Sigmoid colon (tissue), 6 donors: ENCODE measurements at regions not wholly inside any gene's neighbourhood (a gene's known extent, or its start where the extent isn't known, plus 50 kb on each side); places are given as distances from the start of the nearest gene placed in this dataset.

Experiments used
- DNase-seq: peaks from one replicate; pipeline ENCODE4 v3.0.0-alpha.2; 2019
- H3K27ac ChIP-seq, 4 donors: fragments of 200-600 bp; sonication (generic); one replicate each; pipeline ENCODE4 v1.5.1; 2016 to 2019; ENCODE audit warnings: mild to moderate bottlenecking in 1 of 4
- H3K27me3 ChIP-seq, 3 donors: fragments of 200-600 bp; sonication (generic); one replicate each; pipeline ENCODE4 v1.5.1; 2019; ENCODE audit warnings: mild to moderate bottlenecking in 1 of 3
- H3K36me3 ChIP-seq, 4 donors: fragments of 200-600 bp; sonication (generic); one replicate each; pipeline ENCODE4 v1.5.1; 2016 to 2019
- H3K4me1 ChIP-seq, 4 donors: fragments of 200-600 bp; sonication (generic); one replicate each; pipeline ENCODE4 v1.5.1; 2017 to 2019
- H3K4me3 ChIP-seq, 4 donors: fragments of 200-600 bp; sonication (generic); one replicate each; pipeline ENCODE4 v1.5.1; 2017 to 2019; ENCODE audit warnings: mild to moderate bottlenecking in 2 of 4, moderate library complexity in 1 of 4
- H3K9me3 ChIP-seq, 4 donors: fragments of 200-600 bp in 3 of 4; sonication (generic) in 3 of 4; one replicate each; pipeline versions ENCODE4 v1.5.1 to v1.6.1; 2013 to 2019
- CTCF ChIP-seq, 4 experiments: fragments of 450-650 bp in 3 of 4; fragments of 200-600 bp in 1 of 4; IDR thresholded peaks; one replicate each; pipeline ENCODE4 v1.5.1; 2016 to 2019; ENCODE audit warnings: antibody characterized with exemption in 4 of 4, mild to moderate bottlenecking in 3 of 4, moderate library complexity in 2 of 4
- EP300 ChIP-seq, 4 donors: sonication (generic); formaldehyde crosslinking; IDR thresholded peaks; one replicate each; pipeline ENCODE4 v1.6.1; 2017; ENCODE audit warnings: antibody characterized with exemption in 4 of 4
- POLR2A ChIP-seq, 2 donors: fragments of 450-650 bp; IDR thresholded peaks; one replicate each; pipeline ENCODE4 v1.6.1; 2016; ENCODE audit warnings: antibody characterized with exemption in 2 of 2, mild to moderate bottlenecking in 2 of 2, moderate library complexity in 2 of 2
- POLR2AphosphoS5 ChIP-seq, 4 donors: sonication (generic); formaldehyde crosslinking; IDR thresholded peaks; one replicate each; pipeline ENCODE4 v1.6.1; 2017; ENCODE audit warnings: antibody characterized with exemption in 4 of 4
- WGBS, 2 donors: extraction: QIAGEN DNeasy Blood & Tissue Kit; methylation state at CpG; one replicate each; pipeline ENCODE4 v1.1.7; 2013; 5-methylcytosine and 5-hydroxymethylcytosine counted together
- intact Hi-C: fragments of 100-400 bp; cut with DNase I; formaldehyde crosslinking; loops from one replicate; pipeline ENCODE4 v1.15.1; 2023
- donor health status: healthy with polysubstance abuse.
- donor health status: healthy.

DNA sequence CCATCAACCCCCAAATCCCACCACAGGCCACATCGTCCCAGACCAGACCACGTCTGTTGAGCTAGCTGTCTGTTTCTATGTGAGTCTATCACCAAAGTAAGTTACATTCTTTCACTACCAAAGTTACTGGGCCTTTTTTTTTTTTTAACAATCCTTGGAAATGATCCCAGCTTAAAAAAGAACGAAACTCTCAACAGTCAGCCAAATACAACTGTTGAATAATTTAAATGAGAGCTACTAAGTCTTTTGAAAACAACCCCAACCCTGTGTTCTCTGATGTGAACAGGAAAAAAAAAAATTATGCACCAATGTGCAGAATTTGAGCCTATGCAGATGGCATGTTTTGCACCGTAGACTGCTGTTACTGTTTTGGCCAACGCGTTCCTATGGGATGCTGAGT, 134.0 kb upstream of the ETS2 start:
- Histone ChIP-seq H3K27me3 (peaks cover 0 to 9% (median 6%) of the 10 kb centered on the region in 3 donors), H3K27ac (no peak overlapping the region), H3K9me3 (no peaks in the 10 kb centered on the region), H3K36me3 (no peaks in the 10 kb centered on the region), H3K4me3 (no peak overlapping the region), H3K4me1 (peaks cover 0 to 7% (median 2%) of the 10 kb centered on the region in 4 donors)
- no peak for DNase-seq
- intact Hi-C loops = no loop called here
- 74 to 76% methylated on average over 6 of the region's 6 CpGs for WGBS, 2 donors
- no peak for TF ChIP-seq CTCF (IDR thresholded peaks at IDR 0.05)
- no peak for TF ChIP-seq EP300 (IDR thresholded peaks at IDR 0.05)
- TF ChIP-seq POLR2AphosphoS5 (IDR thresholded peaks at IDR 0.05) = no peak
- no peak for TF ChIP-seq POLR2A (IDR thresholded peaks at IDR 0.05)

- no peak overlapping the region for H3K27ac ChIP-seq
- intact Hi-C loops = no loop called here
- 91 to 95% methylated on average over 22 of the region's 22 CpGs for WGBS, 2 donors
Observed at GRCh38 chr21:38675182-38675824, 130.4 kb upstream of the ETS2 start.

GRCh38 chr21:38678827-38679226, 126.9 kb upstream of the ETS2 start:
- TF ChIP-seq POLR2AphosphoS5 (IDR thresholded peaks at IDR 0.05) (no peak), POLR2A (IDR thresholded peaks at IDR 0.05) (no peak)
- intact Hi-C loops = no loop called here
- Histone ChIP-seq H3K36me3 (no peaks in the 10 kb centered on the region), H3K27ac (no peak overlapping the region), H3K9me3 (no peaks in the 10 kb centered on the region), H3K27me3 (peaks cover 0 to 22% (median 12%) of the 10 kb centered on the region in 3 donors), H3K4me3 (no peak overlapping the region), H3K4me1 (no peaks in the 10 kb centered on the region)
- DNase-seq = no peak

More at GRCh38 chr21:38675182-38675824, 130.4 kb upstream of the ETS2 start:
- Histone ChIP-seq H3K4me3 (no peak overlapping the region), H3K27me3 (peaks cover 0 to 22% (median 12%) of the 10 kb centered on the region in 3 donors), H3K4me1 (peaks cover 0 to 7% (median 2%) of the 10 kb centered on the region in 4 donors), H3K36me3 (no peaks in the 10 kb centered on the region), H3K9me3 (no peaks in the 10 kb centered on the region)
- no peak for DNase-seq
- no peak for TF ChIP-seq CTCF (IDR thresholded peaks at IDR 0.05)
- TF ChIP-seq POLR2AphosphoS5 (IDR thresholded peaks at IDR 0.05) = no peak
- no peak for TF ChIP-seq EP300 (IDR thresholded peaks at IDR 0.05)
- TF ChIP-seq POLR2A (IDR thresholded peaks at IDR 0.05) = no peak

DNA sequence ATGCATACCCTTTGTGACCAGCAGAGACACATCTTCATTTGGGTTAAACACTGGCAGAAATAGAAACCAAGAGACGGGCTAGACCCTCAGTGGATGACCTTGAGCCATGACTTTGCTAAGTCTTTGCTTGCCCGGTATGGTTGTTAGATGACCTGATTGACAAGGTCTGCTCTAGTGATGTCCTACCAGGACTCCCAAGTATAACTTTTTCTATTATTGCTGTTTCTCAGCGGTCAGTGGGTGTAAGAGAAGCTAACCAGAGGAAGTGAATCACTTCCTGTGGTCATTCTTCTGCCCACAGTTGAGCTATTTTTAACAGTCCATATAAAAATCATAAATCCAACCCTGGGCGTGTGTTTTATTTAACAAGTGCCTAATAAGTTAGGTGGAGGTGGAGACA, 126.2 kb upstream of the ETS2 start:
- Histone ChIP-seq H3K4me1 (no peaks in the 10 kb centered on the region), H3K27ac (no peak overlapping the region), H3K36me3 (no peaks in the 10 kb centered on the region), H3K4me3 (no peak overlapping the region), H3K27me3 (peaks cover 0 to 22% (median 12%) of the 10 kb centered on the region in 3 donors), H3K9me3 (no peaks in the 10 kb centered on the region)
- intact Hi-C loops = no loop called here
- DNase-seq = no peak
- WGBS, 2 donors = 64 to 74% methylated on average over 4 of the region's 4 CpGs
- TF ChIP-seq CTCF (IDR thresholded peaks at IDR 0.05) = no peak
- no peak for TF ChIP-seq POLR2AphosphoS5 (IDR thresholded peaks at IDR 0.05)
- TF ChIP-seq POLR2A (IDR thresholded peaks at IDR 0.05) = no peak
- no peak for TF ChIP-seq EP300 (IDR thresholded peaks at IDR 0.05)

DNA sequence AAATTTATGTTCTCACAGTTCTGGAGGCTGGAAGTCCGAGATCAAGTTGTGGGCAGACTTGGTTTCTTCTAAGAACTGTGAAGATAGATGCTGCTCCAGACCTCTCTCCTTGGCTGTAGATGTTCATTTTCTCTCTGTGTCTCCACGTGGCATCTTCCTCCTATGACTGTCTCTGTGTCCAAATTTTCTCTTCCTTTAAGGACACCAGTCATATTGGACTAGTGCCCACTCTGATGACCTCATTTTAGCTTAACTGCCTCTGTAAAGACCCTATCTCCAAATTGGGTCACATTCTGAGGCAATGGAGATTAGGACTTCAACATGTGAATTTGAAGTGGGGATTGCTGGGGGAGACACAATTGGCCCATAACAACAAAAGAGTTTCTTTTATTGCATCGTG, 125.3 kb upstream of the ETS2 start:
- Histone ChIP-seq H3K4me3 (no peak overlapping the region), H3K4me1 (no peaks in the 10 kb centered on the region), H3K9me3 (no peaks in the 10 kb centered on the region), H3K36me3 (no peaks in the 10 kb centered on the region), H3K27ac (no peak overlapping the region), H3K27me3 (peaks cover 0 to 22% (median 12%) of the 10 kb centered on the region in 3 donors)
- TF ChIP-seq POLR2A (IDR thresholded peaks at IDR 0.05) = no peak
- TF ChIP-seq EP300 (IDR thresholded peaks at IDR 0.05) = no peak
- no peak for TF ChIP-seq CTCF (IDR thresholded peaks at IDR 0.05)
- TF ChIP-seq POLR2AphosphoS5 (IDR thresholded peaks at IDR 0.05) = no peak
- no peak for DNase-seq
- WGBS, 2 donors = 84 to 89% methylated on average over 3 of the region's 3 CpGs
- intact Hi-C loops = no loop called here
